Renal cortex interstitium (tissue), 11 donors: ENCODE measurements at regions not wholly inside any gene's neighbourhood (a gene's known extent, or its start where the extent isn't known, plus 50 kb on each side); places are given as distances from the start of the nearest gene placed in this dataset.
"Not testable (repeated sequence)": the region's sequence is repeated elsewhere in the genome, so short reads cannot be mapped to it uniquely, and the experiment has no call there.

Experiments
- DNase-seq, 11 donors: peaks; one replicate each; pipeline ENCODE4 v3.0.0-alpha.2; 2013; ENCODE audit warnings: low read depth in 9 of 11, low spot score in 4 of 11; ENCODE audit errors: extremely low read depth in 1 of 11

DNA sequence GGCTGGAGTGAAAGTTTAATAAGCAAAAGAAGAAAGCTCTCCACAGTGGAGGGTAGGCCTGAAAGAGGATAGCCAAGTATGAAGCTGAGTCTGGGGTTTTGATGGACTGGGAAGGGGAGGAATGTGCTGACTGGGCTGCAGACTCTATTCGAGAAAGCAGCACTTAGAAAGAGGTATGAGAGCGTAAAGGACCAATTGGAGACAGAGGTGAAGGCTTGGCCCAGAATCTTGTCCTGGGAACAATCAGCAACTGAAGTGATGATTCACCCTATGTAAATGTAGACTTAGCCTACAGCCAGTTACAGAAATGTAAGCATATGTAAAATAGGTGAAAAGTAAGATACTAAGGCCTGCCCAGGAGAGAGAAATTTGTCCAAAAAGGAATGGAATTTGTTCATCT lies 111.2 kb upstream of the HSFY2 start:
- DNase-seq: no peak

- not testable (repeated sequence) for DNase-seq
Measured at GRCh38 chrY:18869145-18869544, 95.6 kb upstream of the HSFY2 start.

DNA sequence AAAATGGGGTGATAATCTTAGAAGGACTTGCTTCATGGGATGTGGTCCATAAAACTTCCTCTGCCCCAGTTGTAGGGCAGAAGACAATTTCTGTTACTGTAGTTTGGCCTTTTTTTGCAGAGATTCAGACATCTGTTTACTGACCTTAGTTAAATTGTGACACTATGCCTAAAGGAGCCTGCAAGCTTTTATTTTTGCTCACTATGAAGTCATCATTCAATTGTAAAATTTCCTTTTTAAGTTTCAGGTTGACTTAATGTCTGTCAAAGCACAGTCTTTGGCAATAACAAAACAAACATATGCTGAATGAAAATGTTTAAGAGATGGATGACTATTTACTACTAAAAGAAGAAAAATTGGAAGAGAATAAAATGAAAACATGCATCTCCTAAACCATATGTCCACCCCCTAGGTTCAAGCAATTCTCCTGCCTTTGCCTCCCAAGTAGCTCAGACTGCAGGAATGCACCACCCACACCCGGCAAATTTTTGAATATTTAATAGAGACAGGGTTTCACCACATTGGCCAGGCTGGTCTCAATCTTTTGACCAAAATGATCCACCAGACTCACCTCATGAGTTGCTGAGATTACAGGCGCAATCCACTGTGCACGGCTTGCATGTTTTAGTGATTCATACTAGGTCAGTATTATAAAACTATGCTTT lies 93.5 kb upstream of the HSFY2 start:
- not testable (repeated sequence) for DNase-seq

DNA sequence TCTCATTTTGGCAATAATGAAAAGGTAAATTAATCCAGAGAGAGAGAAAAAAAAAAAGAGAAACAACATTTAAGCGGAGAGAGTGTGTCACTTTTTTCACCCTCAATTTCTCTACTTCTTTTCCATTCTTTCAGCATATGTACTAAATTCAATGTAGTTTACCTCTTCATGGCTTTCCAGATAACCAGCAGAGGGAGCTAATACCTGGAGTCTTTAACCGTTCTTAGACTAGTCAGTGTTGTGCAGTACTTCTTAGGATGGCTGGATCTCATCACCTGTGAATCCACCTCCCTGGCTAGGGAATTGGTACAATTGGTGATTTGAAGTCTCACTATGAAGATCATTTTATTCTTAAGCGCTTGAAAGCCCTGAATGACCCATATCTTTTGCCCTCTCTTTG lies 87.3 kb upstream of the HSFY2 start:
- not testable (repeated sequence) for DNase-seq

GRCh38 chrY:18858484-18859191 lies 85.1 kb upstream of the HSFY2 start:
- DNase-seq: not testable (repeated sequence)

GRCh38 chrY:18855184-18855583 lies 81.6 kb upstream of the HSFY2 start:
- DNase-seq: not testable (repeated sequence)

GRCh38 chrY:18853323-18853722 lies 79.8 kb upstream of the HSFY2 start:
- not testable (repeated sequence) for DNase-seq

- DNase-seq: not testable (repeated sequence)
Measured at GRCh38 chrY:18836643-18837042, 63.1 kb upstream of the HSFY2 start.
